PC-9 (cell line): ENCODE measurements at regions not wholly inside any gene's neighbourhood (a gene's known extent, or its start where the extent isn't known, plus 50 kb on each side); places are given as distances from the start of the nearest gene placed in this dataset.
A peak's percentile ranks its signal among the peaks of the same experiment; 100 is the strongest.

Source experiments
- BruUV-seq: library from RNA; stranded (reverse); fragments of 400-500 nt; replicated peaks from 2 replicates; lab custom pipeline; 2021; lab: Mats Ljungman, UMichigan
- CTCF ChIA-PET: fragments of 300-600 bp; sonication (Branson Sonifier 250); formaldehyde crosslinking; loops from one replicate; lab custom pipeline; 2022; ENCODE audit warnings: antibody characterized with exemption; lab: Charles Lee
- POLR2A ChIA-PET: fragments of 300-600 bp; sonication (Branson Sonifier 250); formaldehyde crosslinking; loops from one replicate; lab custom pipeline; 2022; ENCODE audit warnings: antibody characterized with exemption; ENCODE audit not compliant: unreplicated experiment; lab: Charles Lee
- DNase-seq, 2 experiments: peaks; one replicate each; pipeline versions ENCODE4 v3.0.0 to v3.0.0-alpha.2; 2015 to 2022; ENCODE audit warnings: mixed read lengths in 1 of 2
- H2AFZ ChIP-seq: fragments of 200-600 bp; sonication (generic); 2 replicates; pipeline ENCODE4 v1.8.1; 2017; ENCODE audit warnings: antibody characterized with exemption
- H3F3A ChIP-seq: fragments of 200-600 bp; sonication (generic); 2 replicates; pipeline ENCODE4 v1.8.1; 2017; ENCODE audit warnings: antibody characterized with exemption, mild to moderate bottlenecking, low read depth; ENCODE audit not compliant: insufficient read depth
- H3K27ac ChIP-seq: fragments of 200-600 bp; sonication (generic); 2 replicates; pipeline ENCODE4 v1.6.1; 2016; ENCODE audit warnings: mixed run types
- H3K27me3 ChIP-seq: fragments of 200-600 bp; sonication (generic); 2 replicates; pipeline ENCODE4 v1.6.1; 2016; ENCODE audit warnings: low read depth, mixed run types; ENCODE audit not compliant: insufficient read depth
- H3K36me3 ChIP-seq: fragments of 200-600 bp; sonication (generic); 2 replicates; pipeline ENCODE4 v1.6.1; 2016; ENCODE audit warnings: low read depth, mixed run types
- H3K4me1 ChIP-seq: fragments of 200-600 bp; sonication (generic); replicated peaks from 2 replicates; pipeline ENCODE4 v1.6.1; 2016; ENCODE audit warnings: mixed run types; ENCODE audit not compliant: insufficient read depth
- H3K4me2 ChIP-seq: fragments of 200-600 bp; sonication (generic); 2 replicates; pipeline ENCODE4 v1.6.1; 2017; ENCODE audit warnings: mixed run types
- H3K4me3 ChIP-seq: fragments of 200-600 bp; sonication (generic); 2 replicates; pipeline ENCODE4 v1.6.1; 2016; ENCODE audit warnings: mixed run types
- H3K79me2 ChIP-seq: fragments of 200-600 bp; sonication (generic); 2 replicates; pipeline ENCODE4 v1.6.1; 2017; ENCODE audit warnings: low read depth, mixed run types
- H3K9me2 ChIP-seq: fragments of 200-600 bp; sonication (generic); 2 replicates; pipeline ENCODE4 v1.8.1; 2017; ENCODE audit warnings: mild to moderate bottlenecking; ENCODE audit not compliant: insufficient read depth
- H3K9me3 ChIP-seq: fragments of 200-600 bp; sonication (generic); 2 replicates; pipeline ENCODE4 v1.8.1; 2016; ENCODE audit warnings: low read depth; ENCODE audit not compliant: insufficient read depth
- H4K20me1 ChIP-seq: fragments of 200-600 bp; sonication (generic); 2 replicates; pipeline ENCODE4 v1.8.1; 2017; ENCODE audit not compliant: insufficient read depth
- EZH2 ChIP-seq: fragments of 200-600 bp; sonication (generic); IDR thresholded peaks from 2 replicates; pipeline ENCODE4 v1.8.0; 2017; ENCODE audit warnings: antibody characterized with exemption, low read depth
- intact Hi-C: fragments of 100-400 bp; cut with micrococcal nuclease; formaldehyde crosslinking; loops from one replicate; pipeline ENCODE4 v1.10.0; 2022; ENCODE audit not compliant: unreplicated experiment
- TF ChIP-seq, protein P1 (sequence below): fragments of 200-600 bp; sonication (generic); conservative IDR thresholded peaks from 2 replicates; pipeline ENCODE4 v1.6.1; 2017; ENCODE audit warnings: mixed run types, antibody characterized with exemption, mild to moderate bottlenecking, moderate library complexity

DNA sequence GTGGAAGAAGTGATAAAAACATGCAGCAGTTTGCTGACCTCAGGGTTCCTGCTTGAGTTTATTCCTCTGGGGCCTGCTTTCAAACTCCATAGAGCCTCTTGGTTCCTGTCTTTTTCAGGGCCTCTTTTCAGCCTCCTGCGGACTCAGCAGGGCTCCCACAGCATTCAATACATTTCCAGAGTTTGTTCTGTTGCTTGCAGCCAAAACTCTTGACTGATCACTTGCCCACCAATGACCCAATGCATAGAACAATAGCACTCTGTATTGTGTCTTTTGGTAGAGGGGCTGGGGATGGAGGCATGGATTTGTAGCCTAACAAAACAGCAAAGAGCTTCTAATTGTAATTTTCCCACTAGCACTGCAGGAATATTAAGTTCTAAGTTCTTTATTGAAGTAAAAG, 50.8 kb upstream of the CREB5 start:
- Histone ChIP-seq H3K27me3 (no peaks in the 10 kb centered on the region), H2AFZ (no peak overlapping the region), H4K20me1 (no peaks in the 10 kb centered on the region), H3K9me2 (no peaks in the 10 kb centered on the region), H3K9me3 (peaks cover 6% of the 10 kb centered on the region; the same call in 1 of the 2 replicates), H3K4me2 (no peak overlapping the region), H3K36me3 (no peaks in the 10 kb centered on the region), H3F3A (peaks cover 6% of the 10 kb centered on the region; the same call in 1 of the 2 replicates), H3K4me3 (no peak overlapping the region), H3K27ac (no peak overlapping the region), H3K4me1 (peaks cover 19% of the 10 kb centered on the region), H3K79me2 (no peaks in the 10 kb centered on the region)
- intact Hi-C loops: no loop called here
- ChIA-PET CTCF (interaction anchor here (0.6 kb wide), 1 partner anchor 938 kb away, joined by 8 read pairs; no protein-coding TSS in a partner anchor), POLR2A (no interaction called here)
- BruUV-seq: no TSS peak
- TF ChIP-seq EZH2: no peak
- TF ChIP-seq, protein P1, sequence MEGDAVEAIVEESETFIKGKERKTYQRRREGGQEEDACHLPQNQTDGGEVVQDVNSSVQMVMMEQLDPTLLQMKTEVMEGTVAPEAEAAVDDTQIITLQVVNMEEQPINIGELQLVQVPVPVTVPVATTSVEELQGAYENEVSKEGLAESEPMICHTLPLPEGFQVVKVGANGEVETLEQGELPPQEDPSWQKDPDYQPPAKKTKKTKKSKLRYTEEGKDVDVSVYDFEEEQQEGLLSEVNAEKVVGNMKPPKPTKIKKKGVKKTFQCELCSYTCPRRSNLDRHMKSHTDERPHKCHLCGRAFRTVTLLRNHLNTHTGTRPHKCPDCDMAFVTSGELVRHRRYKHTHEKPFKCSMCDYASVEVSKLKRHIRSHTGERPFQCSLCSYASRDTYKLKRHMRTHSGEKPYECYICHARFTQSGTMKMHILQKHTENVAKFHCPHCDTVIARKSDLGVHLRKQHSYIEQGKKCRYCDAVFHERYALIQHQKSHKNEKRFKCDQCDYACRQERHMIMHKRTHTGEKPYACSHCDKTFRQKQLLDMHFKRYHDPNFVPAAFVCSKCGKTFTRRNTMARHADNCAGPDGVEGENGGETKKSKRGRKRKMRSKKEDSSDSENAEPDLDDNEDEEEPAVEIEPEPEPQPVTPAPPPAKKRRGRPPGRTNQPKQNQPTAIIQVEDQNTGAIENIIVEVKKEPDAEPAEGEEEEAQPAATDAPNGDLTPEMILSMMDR: no peak
- peak in 1 of 2 experiments; percentile 30 for DNase-seq

DNA sequence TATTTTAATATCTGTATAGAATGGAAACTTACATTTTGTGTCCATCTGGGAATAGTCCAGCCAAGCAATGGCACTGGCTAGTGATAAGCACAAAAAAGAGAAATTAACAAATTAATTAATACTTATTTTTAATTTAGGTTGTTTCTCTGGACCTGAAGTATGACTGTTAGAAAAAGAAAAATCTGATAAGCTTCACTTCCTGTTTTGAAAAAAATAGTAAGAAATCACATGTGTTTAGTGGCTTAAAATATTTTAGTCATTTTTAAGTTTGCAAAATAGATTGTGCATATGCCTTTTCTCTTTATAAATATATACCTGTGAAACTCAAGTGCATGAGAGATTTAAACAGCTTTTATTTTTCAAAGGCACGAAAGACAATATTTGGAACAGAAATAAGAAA, 50.1 kb upstream of the CREB5 start:
- peaks cover 19% of the 10 kb centered on the region for H3K4me1 ChIP-seq
- H3K4me2 ChIP-seq: no peak overlapping the region
- BruUV-seq: no TSS peak
- no peak overlapping the region for H3K4me3 ChIP-seq
- H3K9me2 ChIP-seq: no peaks in the 10 kb centered on the region
- no peak overlapping the region for H3K27ac ChIP-seq
- peaks cover 6% of the 10 kb centered on the region; the same call in 1 of the 2 replicates for H3F3A ChIP-seq
- no peak for DNase-seq
- H2AFZ ChIP-seq: no peak overlapping the region
- ChIA-PET CTCF (interaction anchor here (0.6 kb wide), 1 partner anchor 939 kb away, joined by 8 read pairs; no protein-coding TSS in a partner anchor), POLR2A (no interaction called here)
- H4K20me1 ChIP-seq: no peaks in the 10 kb centered on the region
- TF ChIP-seq, protein P1: no peak
- no peak for TF ChIP-seq EZH2
- intact Hi-C loops: no loop called here
- H3K36me3 ChIP-seq: no peaks in the 10 kb centered on the region
- no peaks in the 10 kb centered on the region for H3K27me3 ChIP-seq
- peaks cover 6% of the 10 kb centered on the region; the same call in 1 of the 2 replicates for H3K9me3 ChIP-seq
- H3K79me2 ChIP-seq: no peaks in the 10 kb centered on the region
